HG03064 (cell line): ENCODE measurements at regions not wholly inside any gene's neighbourhood (a gene's known extent, or its start where the extent isn't known, plus 50 kb on each side); places are given as distances from the start of the nearest gene placed in this dataset.

Source experiments
- ATAC-seq: cut with Tn5 transposase; IDR thresholded peaks from one replicate; pipeline ENCODE4 v1.9.1; 2021; ENCODE audit warnings: low read depth; ENCODE audit not compliant: unreplicated experiment

DNA sequence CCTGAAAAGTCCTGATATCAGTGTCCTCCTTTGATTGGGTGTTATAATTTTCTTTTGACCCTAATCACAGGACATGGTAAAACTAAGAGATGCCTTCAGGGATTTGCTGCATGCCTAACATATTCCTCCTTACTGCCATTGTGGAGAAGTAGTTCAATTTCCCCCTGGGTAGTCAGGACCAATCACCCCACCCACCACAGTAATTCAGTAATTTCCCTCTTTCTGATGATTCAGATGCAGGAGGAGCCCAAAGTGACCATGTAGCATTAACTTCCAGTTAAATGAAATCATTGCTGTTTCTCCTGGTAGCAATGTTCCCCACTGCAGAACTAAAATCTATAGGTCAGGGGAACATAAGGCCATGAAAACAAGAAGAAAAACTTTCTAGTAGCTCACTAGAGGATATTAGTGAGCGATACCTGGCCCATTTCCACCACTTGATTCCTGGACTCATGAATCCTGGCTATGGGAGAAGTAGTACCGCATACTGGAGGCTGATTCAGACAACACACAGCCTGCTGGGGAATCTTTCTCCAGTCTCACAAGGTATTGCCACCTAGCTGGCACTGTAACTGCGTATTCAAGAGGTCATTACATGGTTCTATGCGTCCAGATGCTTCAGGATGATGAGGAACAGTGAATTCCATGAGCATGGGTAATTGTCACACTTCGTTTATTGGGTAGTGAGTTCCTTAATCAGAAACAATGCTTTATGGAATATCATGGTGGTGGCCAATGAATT is 561.2 kb downstream of the HAO1 start:
- no peak for ATAC-seq

DNA sequence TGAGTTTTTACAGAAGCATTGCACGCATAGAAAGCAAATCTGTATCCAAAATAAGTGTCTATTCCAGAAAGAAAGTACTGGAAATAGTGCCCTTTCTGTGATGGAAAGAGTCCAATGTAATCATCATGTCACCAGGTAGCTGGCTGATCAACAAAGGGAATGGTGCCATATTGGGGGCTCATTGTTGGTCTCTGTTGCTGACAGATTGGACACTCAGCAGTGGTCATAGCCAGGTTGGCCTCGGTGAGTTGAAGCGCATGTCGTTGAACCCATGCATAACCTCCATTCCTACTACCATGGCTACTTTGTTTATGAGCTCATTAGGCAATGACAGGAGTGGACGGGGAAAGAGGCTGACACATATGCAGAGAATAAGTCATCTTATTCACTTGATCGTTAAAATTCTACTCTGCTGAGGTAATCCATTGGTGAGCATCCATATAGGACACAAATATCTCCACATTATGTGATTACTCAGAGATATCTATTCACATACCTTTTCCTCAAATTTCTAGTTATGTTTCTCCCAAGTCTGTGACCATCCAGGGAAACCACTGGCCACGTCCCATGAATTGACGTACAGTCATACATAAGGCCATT is 560.5 kb downstream of the HAO1 start:
- ATAC-seq: no peak

DNA sequence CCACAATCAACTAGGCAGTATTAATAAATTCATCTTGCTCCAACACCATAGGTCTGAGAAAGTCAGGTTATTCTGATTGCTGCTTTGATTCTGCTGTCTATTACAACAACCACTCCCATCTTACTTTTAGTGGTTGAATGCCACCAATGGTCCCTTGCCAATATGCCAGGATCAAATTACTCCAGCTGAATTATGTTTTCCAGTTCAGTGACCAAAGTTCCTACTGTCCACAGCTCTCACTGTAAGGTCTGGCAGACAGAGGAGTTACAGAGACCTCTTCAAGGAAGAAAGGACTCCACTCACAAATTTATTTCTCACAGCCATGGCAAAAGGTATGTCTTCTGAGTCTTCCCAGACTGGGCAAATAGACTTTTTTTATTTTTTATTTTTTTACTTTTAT is 557.0 kb downstream of the HAO1 start:
- no peak for ATAC-seq

DNA sequence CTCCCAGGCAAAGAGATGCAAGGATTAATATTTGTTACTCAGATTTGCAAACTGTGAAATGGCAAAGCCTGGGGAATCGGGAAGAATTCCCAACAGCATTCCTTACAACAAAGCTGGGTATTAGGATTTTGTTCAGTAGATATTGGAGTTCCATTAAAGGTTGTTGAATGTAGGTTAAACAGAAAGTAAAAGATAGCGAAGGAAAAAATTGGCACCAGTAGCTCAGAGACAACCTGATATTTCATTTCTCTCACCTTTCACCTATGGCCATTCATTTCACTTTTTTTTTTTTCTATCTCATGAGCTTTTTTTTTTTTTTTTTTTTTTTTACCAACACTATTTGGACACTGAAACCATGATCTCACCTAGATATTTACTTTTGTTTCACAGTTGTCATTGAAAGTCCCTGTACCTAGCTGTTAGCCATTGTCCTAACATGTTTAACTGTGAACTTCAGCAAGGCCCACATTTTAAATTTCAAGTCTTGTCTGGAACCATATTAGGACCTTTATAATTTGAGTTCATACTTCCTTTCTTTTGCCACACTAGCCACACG is 552.5 kb downstream of the HAO1 start:
- no peak for ATAC-seq

DNA sequence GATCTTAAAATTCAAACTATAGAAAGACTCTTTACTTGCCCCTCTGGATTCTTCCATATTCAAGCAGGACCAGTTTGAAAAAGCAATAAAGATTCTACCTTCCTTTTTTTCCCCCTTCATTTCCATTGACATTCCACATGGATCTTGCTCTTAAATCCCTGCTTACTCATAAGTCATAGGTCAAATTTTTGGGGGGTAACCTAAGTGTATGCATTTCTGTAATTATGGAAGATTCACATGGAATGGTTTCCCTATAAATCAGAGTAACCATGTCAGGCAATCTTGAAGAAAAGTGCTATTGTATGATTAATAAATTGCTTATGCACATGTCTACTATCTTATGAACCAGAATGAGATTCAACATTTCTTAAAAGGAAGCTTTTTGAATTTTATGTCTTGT is 551.0 kb downstream of the HAO1 start:
- ATAC-seq: no peak

DNA sequence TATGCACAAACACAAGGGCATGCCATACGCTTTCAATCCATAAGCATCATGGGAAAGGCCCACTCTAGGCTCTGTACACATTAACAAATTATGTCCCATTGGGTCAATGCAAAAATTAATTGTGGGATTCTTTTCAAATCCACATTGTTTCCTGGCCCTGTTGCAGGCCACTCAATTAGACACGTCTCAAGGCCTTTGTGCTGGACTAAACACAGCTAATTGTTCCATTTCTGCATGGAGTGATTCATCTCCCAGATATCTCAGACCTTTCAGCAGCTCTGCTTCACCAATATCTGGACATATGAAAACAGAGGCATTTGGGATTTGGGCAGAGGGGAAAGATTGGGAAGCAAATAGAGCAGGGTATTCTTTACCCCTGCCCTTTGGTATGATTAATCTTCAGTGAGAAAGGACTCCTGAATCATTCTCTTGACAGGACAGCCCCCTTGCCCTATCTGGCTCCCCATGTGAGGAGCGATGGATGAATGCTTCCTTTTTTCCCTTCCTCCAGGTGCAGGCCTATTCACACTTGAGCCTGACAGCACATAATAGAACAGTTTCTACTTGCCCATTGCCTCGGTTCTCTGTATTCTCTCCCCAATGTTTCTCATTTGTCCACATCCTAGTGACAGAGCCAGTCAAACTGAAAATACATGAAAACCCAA is 547.6 kb downstream of the HAO1 start:
- ATAC-seq: no peak

DNA sequence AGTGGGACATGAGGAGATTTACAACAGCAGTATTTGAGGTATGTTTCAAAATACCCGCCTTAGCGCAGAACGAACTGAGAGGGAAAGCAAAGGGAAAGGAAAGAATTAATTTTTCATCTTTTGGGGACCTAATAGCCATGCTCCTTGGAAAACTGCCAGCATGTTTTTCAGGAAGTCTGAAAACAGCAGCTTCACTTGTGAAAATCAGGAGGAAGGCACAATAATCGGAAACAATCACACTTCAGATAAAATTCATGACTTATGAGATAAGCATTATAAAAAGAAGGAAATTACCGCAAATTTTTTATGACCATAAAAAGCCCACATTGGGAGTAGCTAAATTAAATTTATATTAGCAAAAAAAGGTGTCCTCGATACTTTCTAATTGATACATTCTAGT is 541.1 kb downstream of the HAO1 start:
- ATAC-seq: no peak

DNA sequence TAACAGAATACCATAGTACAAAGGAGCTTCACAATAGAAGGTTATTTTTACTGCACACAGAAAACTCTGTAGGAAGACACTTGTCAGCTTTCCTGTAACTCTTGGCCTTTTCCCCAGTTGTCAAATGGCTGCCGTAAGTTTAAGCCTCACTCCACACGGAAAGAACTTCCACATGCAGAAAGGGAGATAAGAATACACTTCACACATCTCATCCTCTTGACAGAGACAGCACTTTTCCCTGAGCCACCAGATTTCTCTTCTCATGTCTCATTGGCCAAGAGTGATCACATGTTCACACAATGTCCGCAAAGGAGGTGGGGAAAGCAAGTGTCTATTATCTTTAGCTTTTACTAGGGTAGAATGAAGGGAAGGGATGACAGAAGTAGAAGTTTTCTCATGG is 540.7 kb downstream of the HAO1 start:
- ATAC-seq: no peak

DNA sequence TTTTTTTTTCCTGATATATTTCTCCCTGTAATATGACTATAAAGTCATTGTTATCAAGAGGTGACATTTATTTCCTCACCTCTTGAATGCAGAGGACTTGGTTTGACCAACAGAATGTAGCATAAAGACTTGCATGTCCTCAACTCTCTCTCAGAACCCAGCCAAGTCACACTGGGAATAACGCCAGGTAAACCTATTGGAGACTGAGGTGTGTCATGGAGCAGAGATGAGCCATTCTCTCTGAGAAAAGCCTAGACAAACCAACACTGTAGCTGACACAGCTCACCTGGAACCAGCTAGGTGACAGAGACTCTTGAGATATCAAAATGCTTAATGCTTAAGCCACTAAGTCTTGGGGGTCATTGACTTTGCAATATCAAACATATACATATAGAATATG is 533.6 kb downstream of the HAO1 start:
- no peak for ATAC-seq

DNA sequence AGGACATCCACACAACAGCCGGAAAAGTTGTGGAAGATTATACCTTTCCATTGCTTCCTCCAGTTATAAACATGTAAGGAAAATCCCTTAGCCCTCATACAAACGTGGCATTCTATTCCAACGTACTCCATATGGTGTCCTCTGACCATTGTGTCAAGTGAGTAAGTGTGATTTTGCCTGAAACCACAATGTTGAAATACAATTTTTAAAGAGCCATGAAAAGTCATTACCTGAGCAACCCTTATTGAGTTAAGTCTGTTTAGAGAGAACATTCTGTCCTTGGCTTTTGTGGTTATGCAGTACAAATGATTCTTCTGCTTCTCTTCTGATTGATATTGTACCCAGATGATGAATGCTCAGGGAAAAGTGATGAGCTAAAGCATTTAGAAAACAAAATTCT is 530.1 kb downstream of the HAO1 start:
- no peak for ATAC-seq

DNA sequence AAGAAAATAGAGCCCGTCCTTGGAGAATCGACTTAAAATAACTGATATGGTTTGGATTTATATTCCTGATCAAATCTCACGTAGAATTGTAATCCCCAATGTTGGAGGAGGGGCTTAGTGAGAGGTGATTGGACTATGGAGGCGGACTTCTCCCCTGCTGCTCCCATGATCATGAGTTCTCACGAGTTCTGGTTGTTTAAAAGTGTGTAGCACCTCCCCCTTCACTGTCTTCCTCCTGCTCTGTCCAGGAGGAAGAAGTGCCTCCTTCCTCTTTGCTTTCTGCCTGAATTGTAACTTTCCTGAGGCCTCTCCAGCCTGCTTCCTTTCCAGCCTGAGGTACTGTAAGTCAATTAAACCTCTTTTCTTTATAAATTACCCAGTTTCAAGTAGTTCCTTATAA is 529.2 kb downstream of the HAO1 start:
- no peak for ATAC-seq

DNA sequence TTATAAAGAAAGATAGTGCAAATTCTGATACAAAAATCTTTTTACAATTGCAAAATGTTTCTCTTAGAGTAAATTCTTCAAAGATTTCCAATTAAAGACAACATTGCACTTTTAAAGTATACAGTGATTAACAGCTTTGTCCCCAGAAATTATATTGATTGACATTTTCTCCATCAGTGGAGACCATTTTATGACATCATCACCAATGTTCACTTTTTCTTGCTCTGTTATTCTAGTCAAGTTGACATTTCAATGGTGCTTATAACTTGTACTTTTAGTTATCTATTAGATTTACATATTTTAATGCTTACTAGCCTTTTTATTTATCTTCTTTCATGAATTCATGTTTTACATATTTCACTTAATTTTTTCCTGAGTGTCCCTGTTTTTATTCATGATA is 524.8 kb downstream of the HAO1 start:
- ATAC-seq: no peak

DNA sequence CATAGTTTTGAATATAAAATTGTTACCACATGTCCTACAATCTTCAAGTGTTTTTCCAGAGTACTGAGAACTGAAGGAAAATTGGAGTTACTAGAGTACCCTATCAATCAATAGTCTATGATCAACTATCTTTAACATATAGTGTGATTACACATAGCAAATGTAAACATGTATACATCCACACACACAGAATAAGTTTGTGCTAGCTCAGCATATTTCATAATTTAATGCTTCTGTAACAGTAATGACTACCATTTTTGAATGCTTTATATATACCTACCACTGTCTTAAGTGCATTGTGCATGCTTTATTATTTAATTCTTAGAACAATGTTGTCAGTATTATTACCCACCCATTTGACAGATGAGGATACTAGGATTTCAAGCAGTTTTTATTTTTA is 523.9 kb downstream of the HAO1 start:
- no peak for ATAC-seq

DNA sequence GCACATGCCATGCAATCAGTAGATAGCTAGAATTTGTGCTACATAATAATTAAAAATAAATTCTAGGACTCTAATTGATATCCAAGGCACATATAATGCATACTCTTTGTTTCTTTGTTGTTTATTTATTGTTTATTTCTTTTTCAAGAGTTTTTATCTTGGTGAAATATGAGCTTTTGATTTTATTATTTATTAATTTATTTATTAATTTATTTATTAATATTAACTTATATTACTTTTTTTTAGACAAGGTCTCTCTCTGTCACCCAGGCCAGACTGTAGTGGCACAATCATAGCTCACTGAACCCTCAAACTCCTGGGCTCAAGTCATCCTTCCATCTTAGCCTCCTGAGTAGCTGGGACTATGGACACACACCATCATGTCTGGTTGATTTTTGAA is 519.9 kb downstream of the HAO1 start:
- ATAC-seq: no peak

DNA sequence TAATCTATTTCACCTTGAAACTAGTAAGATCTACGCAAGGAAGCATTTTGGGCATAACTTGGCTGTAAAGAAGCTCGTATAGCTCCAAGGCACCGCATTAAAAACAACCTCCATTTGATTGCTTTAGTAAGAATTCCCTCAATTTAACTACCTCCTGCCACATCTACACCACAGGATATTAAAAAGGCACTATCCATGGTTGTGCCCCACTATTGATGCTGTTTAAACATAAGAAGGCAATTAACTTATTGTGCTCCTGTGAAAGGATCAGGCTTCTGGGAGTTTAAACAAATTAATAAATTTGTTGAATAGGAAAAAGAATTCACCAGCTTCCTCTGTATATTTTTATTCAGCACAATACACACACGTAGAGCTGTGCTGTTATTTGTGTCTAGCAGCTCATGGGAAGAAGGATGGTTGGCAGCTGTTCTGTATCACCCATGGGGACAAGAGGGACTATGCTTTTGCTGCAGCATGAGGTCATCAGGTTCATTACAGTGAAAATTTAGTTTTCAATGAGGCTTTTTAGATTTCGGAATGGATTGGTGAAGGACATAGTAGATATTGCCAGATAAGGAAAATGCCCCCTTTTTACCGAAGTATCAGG is 513.3 kb downstream of the HAO1 start:
- no peak for ATAC-seq

DNA sequence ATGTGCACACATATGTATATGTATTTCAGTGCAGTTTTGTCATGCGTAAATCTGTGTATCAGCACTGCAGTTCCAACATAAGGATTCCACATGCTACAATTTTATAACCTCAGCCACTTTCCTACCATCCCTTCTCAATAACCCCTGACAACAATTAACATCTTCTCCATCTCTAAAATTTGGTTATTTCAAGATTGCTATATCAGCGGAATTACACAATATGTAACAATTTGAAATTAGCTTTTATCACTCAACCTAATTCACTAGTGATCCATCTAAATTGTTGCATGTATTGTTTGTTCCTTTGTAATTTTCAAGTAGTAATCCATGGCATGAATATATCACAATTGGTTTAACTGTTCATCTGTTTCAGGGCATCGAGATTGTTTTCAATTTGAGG is 511.3 kb downstream of the HAO1 start:
- ATAC-seq: no peak

DNA sequence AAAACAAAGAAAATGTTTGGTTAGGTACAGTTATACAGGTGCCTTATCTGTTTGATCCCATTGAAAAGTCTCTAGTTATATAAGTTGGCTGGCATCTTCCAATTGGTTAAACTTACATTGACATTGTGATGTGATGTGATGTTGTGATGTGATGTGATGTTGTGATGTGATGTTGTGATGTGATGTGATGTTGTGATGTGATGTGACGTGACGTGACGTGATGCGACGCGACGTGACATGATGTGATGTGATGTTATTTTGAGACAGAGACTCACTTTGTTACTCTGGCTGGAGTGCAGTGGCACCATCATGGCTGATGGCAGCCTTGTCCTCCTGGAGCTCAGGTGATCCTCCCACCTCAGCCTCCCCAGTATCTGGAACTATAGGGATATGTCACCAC is 507.6 kb downstream of the HAO1 start:
- no peak for ATAC-seq

DNA sequence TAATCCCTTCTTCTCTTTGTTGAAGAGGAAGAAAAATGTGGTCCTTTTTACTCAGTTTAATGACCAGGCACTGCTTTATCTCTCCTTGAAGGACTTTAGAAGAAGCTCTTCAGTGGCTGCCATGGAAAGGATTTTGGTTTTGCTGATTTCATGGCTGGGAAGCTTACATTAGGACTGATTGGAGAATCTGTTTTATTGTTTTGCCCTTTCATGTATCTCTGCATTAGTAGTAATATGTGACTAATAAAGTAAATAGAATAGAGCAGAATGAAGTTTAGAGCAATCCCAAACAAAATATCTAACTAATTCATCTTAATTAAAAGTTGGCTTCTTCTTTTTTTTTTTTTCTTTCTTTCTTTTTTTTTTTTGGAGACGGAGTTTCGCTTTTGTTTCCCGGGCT is 502.9 kb downstream of the HAO1 start:
- no peak for ATAC-seq

DNA sequence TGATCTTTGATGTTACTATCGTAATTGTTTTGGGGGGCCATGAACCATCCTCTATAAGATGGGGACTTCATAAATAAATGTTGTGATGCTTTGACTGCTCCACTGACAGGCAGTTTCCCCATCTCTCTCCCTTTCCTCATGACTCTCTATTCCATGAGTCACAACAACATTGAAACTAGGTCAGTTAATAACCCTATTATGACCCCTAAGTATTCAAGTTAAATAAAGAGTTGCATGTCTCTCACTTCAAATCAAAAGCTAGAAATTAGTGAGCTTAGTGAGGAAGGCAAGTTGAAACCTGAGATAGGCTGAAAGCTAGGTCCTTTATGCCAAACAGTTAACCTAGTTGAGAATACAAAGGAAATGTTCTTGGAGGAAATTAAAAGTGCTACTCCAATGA is 491.0 kb downstream of the HAO1 start:
- ATAC-seq: no peak

DNA sequence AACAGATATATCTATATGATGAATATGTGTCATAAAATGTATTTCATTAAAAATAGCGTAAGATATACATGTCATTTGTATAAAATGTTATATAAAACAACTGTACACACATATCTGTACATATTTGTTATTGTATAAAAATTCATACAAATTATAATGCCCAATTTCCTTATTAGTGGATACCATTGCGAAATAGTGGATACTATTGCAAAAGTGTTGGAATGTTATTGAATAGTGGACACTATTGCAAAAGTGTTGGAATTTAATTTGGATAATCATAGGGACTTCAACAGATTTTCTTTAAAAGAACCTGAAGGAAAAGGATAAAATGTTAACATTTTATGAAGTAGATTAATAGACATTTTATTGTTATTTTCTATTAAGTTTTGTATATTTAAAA is 487.4 kb downstream of the HAO1 start:
- ATAC-seq: no peak

DNA sequence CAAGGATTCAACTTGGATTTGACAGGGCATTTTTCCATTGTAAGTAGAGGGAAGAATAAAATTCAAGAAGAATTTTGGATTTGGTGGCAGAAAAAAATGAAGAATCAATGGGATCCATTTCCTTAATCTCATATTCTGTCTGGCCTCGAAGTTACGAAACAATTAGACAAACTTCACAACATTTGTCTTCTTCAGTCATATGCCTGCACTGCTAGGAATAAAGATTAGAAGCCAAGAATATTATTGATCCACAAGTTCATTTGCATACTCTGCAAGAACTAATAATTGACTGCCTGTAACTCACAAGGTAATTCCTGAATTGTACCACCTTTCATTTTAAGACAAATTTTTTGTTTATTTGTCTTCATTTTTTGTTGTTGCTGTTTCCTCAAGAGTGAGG is 486.2 kb downstream of the HAO1 start:
- ATAC-seq: no peak
